Right lobe of liver (tissue), 6 donors: ENCODE measurements at regions not wholly inside any gene's neighbourhood (a gene's known extent, or its start where the extent isn't known, plus 50 kb on each side); places are given as distances from the start of the nearest gene placed in this dataset.

Experiments
- ATAC-seq, 4 donors: fragments of 200-7000 bp; cut with Tn5 transposase; one replicate each; pipeline ENCODE4 v1.9.1; 2020; ENCODE audit warnings: mild to moderate bottlenecking in 4 of 4, moderate library complexity in 4 of 4
- DNase-seq, 3 donors: peaks; one replicate each; pipeline ENCODE4 v3.0.0-alpha.2; 2020
- H3K27ac ChIP-seq, 3 donors: fragments of 200-600 bp; one replicate each; pipeline ENCODE4 v1.8.0; 2022
- H3K27me3 ChIP-seq, 2 donors: fragments of 200-600 bp; one replicate each; pipeline ENCODE4 v1.8.0; 2022
- H3K36me3 ChIP-seq, 4 donors: fragments of 200-600 bp; sonication (generic) in 1 of 4; one replicate each; pipeline versions ENCODE4 v1.5.1 to v1.8.0; 2017 to 2022; ENCODE audit warnings: control low read depth in 1 of 4
- H3K4me1 ChIP-seq, 4 donors: fragments of 200-600 bp; sonication (generic) in 1 of 4; one replicate each; pipeline versions ENCODE4 v1.5.1 to v1.8.0; 2017 to 2022; ENCODE audit warnings: control low read depth in 1 of 4
- H3K4me3 ChIP-seq, 3 donors: fragments of 200-600 bp; one replicate each; pipeline ENCODE4 v1.8.0; 2022
- H3K9me3 ChIP-seq, 4 donors: fragments of 200-600 bp; sonication (generic) in 1 of 4; one replicate each; pipeline versions ENCODE4 v1.5.1 to v1.8.0; 2017 to 2022; ENCODE audit warnings: control low read depth in 1 of 4
- POLR2A ChIP-seq: fragments of 450-650 bp; IDR thresholded peaks from one replicate; pipeline ENCODE4 v1.6.1; 2017; ENCODE audit warnings: antibody characterized with exemption, mild to moderate bottlenecking
- WGBS: methylation state at CpG from one replicate; pipeline ENCODE4 v1.1.6; 2018; ENCODE audit warnings: low coverage, low lambda C conversion rate; ENCODE audit not compliant: insufficient coverage; ENCODE audit errors: missing lambda C conversion rate; 5-methylcytosine and 5-hydroxymethylcytosine counted together
- intact Hi-C, 2 donors: fragments of 100-400 bp; cut with DNase I; formaldehyde crosslinking; loops; one replicate each; pipeline versions ENCODE4 v1.11.2 to v1.14.1; 2022
- TF ChIP-seq, protein P1 (sequence below), 4 donors: fragments of 200-600 bp in 3 of 4; fragments of 450-650 bp in 1 of 4; IDR thresholded peaks; one replicate each; pipeline versions ENCODE4 v1.5.1 to v1.8.0; 2016 to 2022; ENCODE audit warnings: antibody characterized with exemption in 4 of 4, mild to moderate bottlenecking in 2 of 4
- donor health status: DM: no; HTN: yes; CAD: no.
- donor health status: DM: no; HTN: no; CAD: no.
- donor health status: DM: no; HTN: no; CAD: no.
- donor health status: DM: no; HTN: yes; CAD: no.
- donor health status: DM: no; HTN: yes; CAD: no.

GRCh38 chr1:64330839-64331238 is 127.4 kb downstream of the UBE2U start:
- intact Hi-C loops = no loop called here
- TF ChIP-seq POLR2A = no peak
- TF ChIP-seq, protein P1, sequence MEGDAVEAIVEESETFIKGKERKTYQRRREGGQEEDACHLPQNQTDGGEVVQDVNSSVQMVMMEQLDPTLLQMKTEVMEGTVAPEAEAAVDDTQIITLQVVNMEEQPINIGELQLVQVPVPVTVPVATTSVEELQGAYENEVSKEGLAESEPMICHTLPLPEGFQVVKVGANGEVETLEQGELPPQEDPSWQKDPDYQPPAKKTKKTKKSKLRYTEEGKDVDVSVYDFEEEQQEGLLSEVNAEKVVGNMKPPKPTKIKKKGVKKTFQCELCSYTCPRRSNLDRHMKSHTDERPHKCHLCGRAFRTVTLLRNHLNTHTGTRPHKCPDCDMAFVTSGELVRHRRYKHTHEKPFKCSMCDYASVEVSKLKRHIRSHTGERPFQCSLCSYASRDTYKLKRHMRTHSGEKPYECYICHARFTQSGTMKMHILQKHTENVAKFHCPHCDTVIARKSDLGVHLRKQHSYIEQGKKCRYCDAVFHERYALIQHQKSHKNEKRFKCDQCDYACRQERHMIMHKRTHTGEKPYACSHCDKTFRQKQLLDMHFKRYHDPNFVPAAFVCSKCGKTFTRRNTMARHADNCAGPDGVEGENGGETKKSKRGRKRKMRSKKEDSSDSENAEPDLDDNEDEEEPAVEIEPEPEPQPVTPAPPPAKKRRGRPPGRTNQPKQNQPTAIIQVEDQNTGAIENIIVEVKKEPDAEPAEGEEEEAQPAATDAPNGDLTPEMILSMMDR (IDR thresholded peaks at IDR 0.05) = no peak
- DNase-seq (no peak), ATAC-seq (no peak)
- H3K4me1 ChIP-seq = no peaks in the 10 kb centered on the region
- no peak overlapping the region for H3K4me3 ChIP-seq
- H3K9me3 ChIP-seq = no peaks in the 10 kb centered on the region
- WGBS = 18% methylated on average over 4 of the region's 4 CpGs
- H3K36me3 ChIP-seq = no peaks in the 10 kb centered on the region
- H3K27ac ChIP-seq = no peak overlapping the region
- no peaks in the 10 kb centered on the region for H3K27me3 ChIP-seq

- H3K27ac ChIP-seq = no peak overlapping the region
- H3K4me3 ChIP-seq = no peak overlapping the region
- no peaks in the 10 kb centered on the region for H3K36me3 ChIP-seq
- no peaks in the 10 kb centered on the region for H3K4me1 ChIP-seq
- H3K27me3 ChIP-seq = no peaks in the 10 kb centered on the region
- intact Hi-C loops = no loop called here
- DNase-seq (no peak), ATAC-seq (no peak)
- no peaks in the 10 kb centered on the region for H3K9me3 ChIP-seq
- WGBS = 60% methylated on average over 4 of the region's 4 CpGs
- no peak for TF ChIP-seq POLR2A
- TF ChIP-seq, protein P1 (IDR thresholded peaks at IDR 0.05) = no peak
Observed at GRCh38 chr1:64335636-64336035, 132.2 kb downstream of the UBE2U start.

DNA sequence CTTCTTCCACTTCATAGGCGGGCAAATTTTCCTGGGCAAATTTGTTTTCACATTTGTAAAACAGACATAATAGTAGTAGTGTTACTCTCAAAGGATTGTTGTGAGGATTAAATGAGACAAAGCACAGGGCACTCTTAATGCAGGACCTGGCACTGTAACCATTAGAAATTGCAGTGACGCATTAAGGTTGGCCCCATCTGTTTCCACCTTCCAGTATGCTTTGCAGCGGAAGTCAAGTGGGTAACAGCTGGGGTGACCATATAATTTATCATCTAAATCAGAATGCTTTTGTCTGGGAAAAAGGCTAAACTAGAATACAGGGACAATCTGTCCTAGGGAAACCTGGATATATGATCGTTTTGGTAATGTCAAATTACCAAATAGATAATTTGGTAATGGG is 132.5 kb upstream of the CACHD1 start:
- intact Hi-C loops = no loop called here
- H3K4me1 ChIP-seq = no peaks in the 10 kb centered on the region
- no peaks in the 10 kb centered on the region for H3K36me3 ChIP-seq
- no peak overlapping the region for H3K27ac ChIP-seq
- no peak for ATAC-seq
- no peak for DNase-seq
- H3K27me3 ChIP-seq = no peaks in the 10 kb centered on the region
- 80% methylated on average over 4 of the region's 4 CpGs for WGBS
- no peaks in the 10 kb centered on the region for H3K9me3 ChIP-seq
- TF ChIP-seq, protein P1 (IDR thresholded peaks at IDR 0.05) = no peak
- TF ChIP-seq POLR2A = no peak
- H3K4me3 ChIP-seq = no peak overlapping the region

DNA sequence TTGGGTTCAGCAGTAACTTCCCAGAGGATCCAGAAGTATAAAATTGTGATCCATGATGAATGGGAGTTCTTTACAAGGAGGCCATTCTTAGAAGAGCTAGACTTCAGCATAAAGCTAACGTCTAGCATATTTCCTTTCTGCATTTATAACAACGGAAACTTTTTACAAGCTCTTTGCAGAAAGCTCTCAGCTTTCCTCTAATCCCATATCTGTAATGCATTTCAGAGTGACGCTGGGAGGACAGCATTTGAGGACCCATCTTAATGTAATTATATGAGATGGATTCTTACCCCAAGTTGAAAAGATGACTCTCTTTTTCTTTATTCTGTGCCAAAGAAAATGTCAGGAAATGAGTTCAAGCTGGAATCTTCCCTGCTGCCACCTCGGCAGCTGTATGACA is 132.0 kb upstream of the CACHD1 start:
- no peaks in the 10 kb centered on the region for H3K9me3 ChIP-seq
- DNase-seq (no peak), ATAC-seq (no peak)
- intact Hi-C loops = no loop called here
- H3K4me3 ChIP-seq = no peak overlapping the region
- no peaks in the 10 kb centered on the region for H3K36me3 ChIP-seq
- WGBS = 59% methylated on average over 4 of the region's 4 CpGs
- H3K27me3 ChIP-seq = no peaks in the 10 kb centered on the region
- no peaks in the 10 kb centered on the region for H3K4me1 ChIP-seq
- TF ChIP-seq POLR2A = no peak
- TF ChIP-seq, protein P1 (IDR thresholded peaks at IDR 0.05) = no peak
- no peak overlapping the region for H3K27ac ChIP-seq

- no peak overlapping the region for H3K4me3 ChIP-seq
- no peaks in the 10 kb centered on the region for H3K4me1 ChIP-seq
- no peaks in the 10 kb centered on the region for H3K27me3 ChIP-seq
- H3K27ac ChIP-seq = no peak overlapping the region
- TF ChIP-seq, protein P1 (IDR thresholded peaks at IDR 0.05) = no peak
- TF ChIP-seq POLR2A = no peak
- WGBS = 89% methylated on average over 2 of the region's 2 CpGs
- no peaks in the 10 kb centered on the region for H3K36me3 ChIP-seq
- H3K9me3 ChIP-seq = no peaks in the 10 kb centered on the region
- DNase-seq (no peak), ATAC-seq (no peak)
- intact Hi-C loops = no loop called here
Observed at GRCh38 chr1:64340361-64340760, 129.6 kb upstream of the CACHD1 start.
